ENCODE measurements at regions not wholly inside any gene's neighbourhood (a gene's known extent, or its start where the extent isn't known, plus 50 kb on each side); places are given as distances from the start of the nearest gene placed in this dataset.

GRCh38 chr2:240250150-240250984 lies 109.9 kb upstream of the OTOS start:
- TF ChIP-seq CTCF (conservative IDR thresholded peaks at IDR 0.05; ENCODE audit: low read depth, low read length) (no peak), EZH2 (IDR thresholded peaks at IDR 0.05; ENCODE audit: low read length, unreplicated experiment) (no peak)
